D721Med (cell line): ENCODE measurements at regions not wholly inside any gene's neighbourhood (a gene's known extent, or its start where the extent isn't known, plus 50 kb on each side); places are given as distances from the start of the nearest gene placed in this dataset.
"Not testable (repeated sequence)": the region's sequence is repeated elsewhere in the genome, so short reads cannot be mapped to it uniquely, and the experiment has no call there.

Source experiments
- DNase-seq: peaks from one replicate; pipeline ENCODE4 v3.0.0; 2011; ENCODE audit warnings: low spot score; ENCODE audit not compliant: insufficient read length
- FAIRE-seq: peaks from 2 replicates; lab custom pipeline; 2011; peaks lifted over from hg19 to GRCh38; lab: Jason Lieb, UNC
- TF ChIP-seq, protein P1 (sequence below): IDR thresholded peaks from 2 replicates; pipeline ENCODE4 v1.5.1; 2012; ENCODE audit warnings: mild to moderate bottlenecking, control low read depth; ENCODE audit not compliant: insufficient read depth; ENCODE audit errors: missing control alignments

DNA sequence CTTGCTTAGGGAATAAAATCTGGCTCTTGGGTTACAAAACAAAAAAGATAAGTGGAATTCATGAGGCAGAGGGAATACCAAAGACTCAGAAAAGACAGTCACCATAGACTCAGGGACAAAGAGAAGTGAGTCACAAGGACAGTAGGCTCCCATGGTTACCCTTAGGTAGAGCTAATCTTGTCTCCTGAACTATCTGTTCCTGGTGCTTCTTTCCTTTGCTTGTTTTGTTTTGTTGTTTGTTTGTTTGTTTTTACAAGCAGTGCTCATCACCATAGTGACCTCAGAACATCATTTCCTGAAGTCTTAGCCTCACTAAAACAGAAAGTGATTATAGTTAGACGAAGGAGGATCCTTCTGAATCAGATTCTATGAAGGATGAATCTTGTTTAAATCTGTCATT, 142.3 kb upstream of the SOX21 start:
- FAIRE-seq (no peak), DNase-seq (no peak)

DNA sequence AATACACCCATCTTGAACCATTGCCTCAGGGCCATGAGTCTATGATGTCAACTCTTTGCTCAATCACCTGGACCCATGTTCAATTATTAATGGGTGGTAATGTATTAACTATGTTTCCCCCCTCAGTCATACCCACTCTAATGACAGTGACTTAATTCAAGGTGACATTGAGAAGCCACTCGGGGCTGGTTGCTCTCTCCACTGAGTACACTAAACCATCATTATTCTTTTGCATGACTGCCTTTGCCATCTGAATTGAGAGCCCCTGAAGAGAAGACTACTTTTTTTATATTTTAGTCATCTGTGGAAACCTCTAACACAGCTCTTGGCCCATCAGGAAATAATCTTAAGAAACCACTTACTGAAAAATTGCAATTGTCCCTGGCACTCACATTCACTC, 139.2 kb upstream of the SOX21 start:
- FAIRE-seq, result no peak
- TF ChIP-seq, protein P1, sequence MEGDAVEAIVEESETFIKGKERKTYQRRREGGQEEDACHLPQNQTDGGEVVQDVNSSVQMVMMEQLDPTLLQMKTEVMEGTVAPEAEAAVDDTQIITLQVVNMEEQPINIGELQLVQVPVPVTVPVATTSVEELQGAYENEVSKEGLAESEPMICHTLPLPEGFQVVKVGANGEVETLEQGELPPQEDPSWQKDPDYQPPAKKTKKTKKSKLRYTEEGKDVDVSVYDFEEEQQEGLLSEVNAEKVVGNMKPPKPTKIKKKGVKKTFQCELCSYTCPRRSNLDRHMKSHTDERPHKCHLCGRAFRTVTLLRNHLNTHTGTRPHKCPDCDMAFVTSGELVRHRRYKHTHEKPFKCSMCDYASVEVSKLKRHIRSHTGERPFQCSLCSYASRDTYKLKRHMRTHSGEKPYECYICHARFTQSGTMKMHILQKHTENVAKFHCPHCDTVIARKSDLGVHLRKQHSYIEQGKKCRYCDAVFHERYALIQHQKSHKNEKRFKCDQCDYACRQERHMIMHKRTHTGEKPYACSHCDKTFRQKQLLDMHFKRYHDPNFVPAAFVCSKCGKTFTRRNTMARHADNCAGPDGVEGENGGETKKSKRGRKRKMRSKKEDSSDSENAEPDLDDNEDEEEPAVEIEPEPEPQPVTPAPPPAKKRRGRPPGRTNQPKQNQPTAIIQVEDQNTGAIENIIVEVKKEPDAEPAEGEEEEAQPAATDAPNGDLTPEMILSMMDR, result no peak
- no peak for DNase-seq

More for the DNA sequence above, 142.3 kb upstream of the SOX21 start:
- TF ChIP-seq, protein P1, result no peak

DNA sequence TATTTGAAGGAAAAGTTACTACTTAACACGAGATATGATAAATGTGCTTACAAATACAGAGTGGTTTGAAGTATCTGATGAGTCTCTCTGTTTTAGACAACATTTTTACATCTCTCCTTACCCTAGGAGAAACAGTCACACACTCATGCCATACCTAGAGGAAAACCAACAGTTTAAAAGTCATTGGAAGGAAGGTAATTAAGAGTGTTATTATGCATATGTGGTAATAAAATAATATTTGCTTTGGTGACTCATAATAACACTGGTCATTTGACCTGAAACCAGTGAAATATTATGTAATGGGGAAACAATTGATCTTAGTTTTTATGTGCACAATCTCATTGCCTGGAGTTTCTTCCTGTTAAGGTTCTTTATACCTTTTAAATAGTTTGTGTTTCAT, 136.9 kb upstream of the SOX21 start:
- DNase-seq, result no peak
- no peak for FAIRE-seq
- TF ChIP-seq, protein P1, result no peak

DNA sequence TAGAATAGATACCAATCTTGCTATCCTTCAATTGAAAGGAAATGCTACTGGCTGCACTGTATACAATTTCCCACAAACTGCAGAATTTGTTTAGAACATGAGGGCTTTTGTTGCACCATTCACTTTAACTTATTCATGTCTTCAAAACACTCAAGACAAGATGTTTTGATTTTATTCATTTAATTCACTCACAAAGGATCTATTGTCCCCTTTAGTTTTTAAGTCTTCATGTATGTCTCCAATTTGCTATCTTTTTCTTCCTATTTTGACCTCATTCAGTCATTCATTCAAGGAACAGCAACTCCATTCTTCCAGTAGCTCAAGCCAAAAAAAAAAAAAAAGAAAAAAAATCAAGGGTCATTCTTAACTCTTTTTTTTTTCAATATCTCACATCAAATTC, 130.6 kb upstream of the SOX21 start:
- DNase-seq, result no peak
- FAIRE-seq, result no peak
- TF ChIP-seq, protein P1, result no peak

DNA sequence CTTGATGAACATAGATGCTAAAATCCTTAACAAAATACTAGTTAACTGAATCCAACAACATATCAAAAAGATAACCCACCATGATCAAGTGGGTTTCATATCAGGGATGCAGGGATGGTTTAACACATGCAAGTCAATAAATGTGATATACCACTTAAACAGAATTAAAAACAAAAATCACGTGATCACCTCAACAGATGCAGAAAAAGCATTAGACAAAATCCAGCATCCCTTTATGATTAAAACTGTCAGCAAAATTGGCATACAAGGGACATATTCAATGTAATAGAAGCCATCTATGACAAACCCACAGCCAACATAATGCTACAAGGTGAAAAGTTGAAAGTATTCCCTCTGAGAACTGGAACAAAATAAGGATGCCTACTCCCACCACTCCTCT, 124.7 kb upstream of the SOX21 start:
- DNase-seq, FAIRE-seq: not testable (repeated sequence)

DNA sequence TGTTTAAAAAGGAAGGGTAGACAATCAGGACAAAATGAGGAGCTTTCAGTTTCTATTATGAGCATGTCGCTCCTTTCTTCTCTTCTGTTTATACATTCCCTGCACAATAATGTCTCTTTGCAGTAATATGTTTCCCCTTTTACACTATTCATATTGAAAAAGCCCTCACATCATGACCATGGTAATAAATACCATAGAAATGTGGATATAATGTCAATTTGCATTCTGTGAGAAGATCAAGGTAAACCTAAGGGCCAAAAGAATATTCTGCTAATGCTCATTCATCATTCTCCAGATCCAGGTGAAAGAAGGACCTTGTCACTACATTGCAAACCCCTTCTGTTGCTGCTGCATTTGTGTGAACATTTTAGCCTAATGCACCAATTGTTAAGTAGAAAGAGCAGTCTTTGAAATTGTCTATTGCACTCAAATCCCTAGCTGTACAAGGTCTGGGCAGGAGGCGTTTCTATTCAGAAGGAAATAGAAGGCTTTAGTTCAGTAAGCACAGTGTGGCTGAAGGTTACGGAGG, 117.6 kb upstream of the SOX21 start:
- TF ChIP-seq, protein P1, result no peak
- DNase-seq, result no peak
- FAIRE-seq, result no peak

DNA sequence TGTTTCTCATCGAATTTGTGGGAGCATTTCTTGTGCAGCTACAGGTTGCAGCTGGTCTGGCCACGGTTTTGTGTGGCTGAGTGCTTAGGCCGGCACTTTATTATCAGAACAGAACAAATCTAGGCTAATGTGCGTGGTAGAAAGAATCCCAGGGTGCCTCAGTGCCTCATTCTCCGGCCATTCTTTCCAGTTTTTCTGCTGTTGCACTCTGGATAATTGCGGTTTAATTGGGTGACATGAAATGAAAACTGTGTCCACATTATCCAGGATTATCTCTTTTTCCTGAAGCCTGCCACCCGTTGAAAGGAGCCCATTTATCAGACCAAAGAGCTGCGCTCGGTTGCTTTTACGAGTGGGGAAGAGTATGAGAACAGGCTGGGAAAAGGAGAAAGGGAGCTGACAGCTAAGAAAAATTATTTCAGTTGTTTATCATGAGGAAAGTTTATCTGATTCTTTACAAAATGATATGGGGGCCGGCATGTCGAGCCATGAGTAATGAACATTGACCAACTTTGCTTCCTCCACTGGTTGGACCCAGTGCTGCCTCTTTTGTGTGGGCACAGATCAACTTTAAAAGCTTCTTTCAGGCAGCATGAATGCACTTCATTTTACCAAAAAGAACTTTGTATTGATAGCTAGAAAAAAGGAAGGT, 117.0 kb upstream of the SOX21 start:
- FAIRE-seq (no peak), DNase-seq (no peak)
- TF ChIP-seq, protein P1, result no peak
